ENCODE measurements at regions not wholly inside any gene's neighbourhood (a gene's known extent, or its start where the extent isn't known, plus 50 kb on each side); places are given as distances from the start of the nearest gene placed in this dataset.

DNA sequence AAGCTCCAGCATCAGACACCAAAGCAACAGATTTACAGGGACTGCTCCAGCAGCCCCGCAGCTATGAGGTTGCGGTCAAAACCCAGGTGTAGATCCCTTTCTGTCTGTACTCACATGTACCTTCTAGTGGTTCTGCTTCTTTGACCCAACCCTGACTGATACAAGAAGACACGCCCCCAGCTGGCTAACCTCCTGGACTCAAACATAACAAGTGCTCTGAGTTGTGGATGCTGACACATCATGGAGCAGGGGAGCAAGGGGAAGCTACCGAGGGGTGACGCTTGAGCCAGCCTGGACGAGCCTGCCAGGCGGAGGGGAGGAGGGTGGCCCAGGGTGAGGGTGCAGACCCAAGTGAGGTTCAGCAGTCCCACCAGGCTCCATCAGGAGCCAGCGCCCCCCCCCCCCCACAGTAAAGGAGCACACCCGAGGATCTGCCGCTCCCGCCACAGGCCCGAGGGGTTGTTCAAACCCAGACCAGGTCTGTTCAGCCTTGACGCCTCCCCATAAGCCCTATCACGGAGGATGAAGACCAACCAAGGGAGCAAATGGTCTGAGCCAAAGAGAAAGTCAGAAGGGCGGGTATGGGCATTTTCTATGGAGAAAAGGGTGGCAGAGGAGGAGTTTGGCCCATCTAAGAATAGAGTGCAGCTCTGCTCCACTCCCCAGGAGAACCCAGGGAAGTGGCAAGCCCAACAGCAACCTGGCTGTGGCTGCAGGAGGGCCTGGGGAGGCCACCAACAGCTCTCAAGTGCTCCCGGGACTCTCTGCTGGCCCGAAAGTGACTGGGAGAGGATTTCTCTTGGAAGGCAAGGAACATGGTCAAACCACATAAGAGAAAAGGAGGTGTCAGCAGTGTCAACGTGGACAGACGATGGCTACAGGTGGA lies 229.4 kb downstream of the BCL11B start:
- ATAC-seq (ENCODE audit: insufficient read depth, low FRiP score) (no peak), DNase-seq (no peak)
- no peak overlapping the region for H3K4me3 ChIP-seq
- H3K4me1 ChIP-seq (ENCODE audit: control insufficient read depth in 5 of 5, insufficient read depth in 5 of 5, low read length in 5 of 5), result no peaks in the 10 kb centered on the region
- no peaks in the 10 kb centered on the region for H3K36me3 ChIP-seq (ENCODE audit: control insufficient read depth in 4 of 4, insufficient read depth in 4 of 4, low read length in 4 of 4)
- no peak overlapping the region for H3K27ac ChIP-seq (ENCODE audit: low read depth in 1 of 2, low read length in 1 of 2)
- no peak for TF ChIP-seq CTCF (IDR thresholded peaks at IDR 0.05; ENCODE audit: control extremely low read depth, extremely low read depth)
- no peak overlapping the region for H3K9ac ChIP-seq (ENCODE audit: insufficient read depth in 1 of 2, low read length in 2 of 2)
- H3K9me3 ChIP-seq (ENCODE audit: control insufficient read depth in 4 of 4, insufficient read depth in 3 of 4, low read length in 3 of 4), result no peaks in the 10 kb centered on the region
- H3K27me3 ChIP-seq (ENCODE audit: control insufficient read depth in 3 of 3, insufficient read depth in 3 of 3, low read length in 2 of 3), result no peaks in the 10 kb centered on the region
- WGBS, 2 donors, result 87 to 91% methylated on average over 19 of the region's 19 CpGs

GRCh38 chr14:99043267-99043615 lies 228.8 kb downstream of the BCL11B start:
- Histone ChIP-seq H3K27me3 (ENCODE audit: control insufficient read depth in 3 of 3, insufficient read depth in 3 of 3, low read length in 2 of 3) (no peaks in the 10 kb centered on the region), H3K4me3 (no peak overlapping the region), H3K9ac (ENCODE audit: insufficient read depth in 1 of 2, low read length in 2 of 2) (no peak overlapping the region), H3K9me3 (ENCODE audit: control insufficient read depth in 4 of 4, insufficient read depth in 3 of 4, low read length in 3 of 4) (no peaks in the 10 kb centered on the region), H3K36me3 (ENCODE audit: control insufficient read depth in 4 of 4, insufficient read depth in 4 of 4, low read length in 4 of 4) (no peaks in the 10 kb centered on the region), H3K4me1 (ENCODE audit: control insufficient read depth in 5 of 5, insufficient read depth in 5 of 5, low read length in 5 of 5) (no peaks in the 10 kb centered on the region), H3K27ac (ENCODE audit: low read depth in 1 of 2, low read length in 1 of 2) (no peak overlapping the region)
- 79 to 85% methylated on average over 5 of the region's 5 CpGs for WGBS, 2 donors
- TF ChIP-seq CTCF (IDR thresholded peaks at IDR 0.05; ENCODE audit: control extremely low read depth, extremely low read depth), result no peak
- DNase-seq (no peak), ATAC-seq (ENCODE audit: insufficient read depth, low FRiP score) (no peak)

- Histone ChIP-seq H3K4me3 (no peak overlapping the region), H3K27ac (ENCODE audit: low read depth in 1 of 2, low read length in 1 of 2) (no peak overlapping the region), H3K9ac (ENCODE audit: insufficient read depth in 1 of 2, low read length in 2 of 2) (no peak overlapping the region), H3K27me3 (ENCODE audit: control insufficient read depth in 3 of 3, insufficient read depth in 3 of 3, low read length in 2 of 3) (no peaks in the 10 kb centered on the region), H3K9me3 (ENCODE audit: control insufficient read depth in 4 of 4, insufficient read depth in 3 of 4, low read length in 3 of 4) (no peaks in the 10 kb centered on the region), H3K36me3 (ENCODE audit: control insufficient read depth in 4 of 4, insufficient read depth in 4 of 4, low read length in 4 of 4) (no peaks in the 10 kb centered on the region), H3K4me1 (ENCODE audit: control insufficient read depth in 5 of 5, insufficient read depth in 5 of 5, low read length in 5 of 5) (no peaks in the 10 kb centered on the region)
- ATAC-seq (ENCODE audit: insufficient read depth, low FRiP score) (no peak), DNase-seq (no peak)
- TF ChIP-seq CTCF (IDR thresholded peaks at IDR 0.05; ENCODE audit: control extremely low read depth, extremely low read depth), result no peak
- 88 to 96% methylated on average over 1 of the region's 1 CpG for WGBS, 2 donors
These were observed 228.2 kb downstream of the BCL11B start for GRCh38 chr14:99043756-99044155.

All from lung (tissue), 11 donors.